ENCODE measurements at regions not wholly inside any gene's neighbourhood (a gene's known extent, or its start where the extent isn't known, plus 50 kb on each side); places are given as distances from the start of the nearest gene placed in this dataset.

- TF ChIP-seq, protein P1, sequence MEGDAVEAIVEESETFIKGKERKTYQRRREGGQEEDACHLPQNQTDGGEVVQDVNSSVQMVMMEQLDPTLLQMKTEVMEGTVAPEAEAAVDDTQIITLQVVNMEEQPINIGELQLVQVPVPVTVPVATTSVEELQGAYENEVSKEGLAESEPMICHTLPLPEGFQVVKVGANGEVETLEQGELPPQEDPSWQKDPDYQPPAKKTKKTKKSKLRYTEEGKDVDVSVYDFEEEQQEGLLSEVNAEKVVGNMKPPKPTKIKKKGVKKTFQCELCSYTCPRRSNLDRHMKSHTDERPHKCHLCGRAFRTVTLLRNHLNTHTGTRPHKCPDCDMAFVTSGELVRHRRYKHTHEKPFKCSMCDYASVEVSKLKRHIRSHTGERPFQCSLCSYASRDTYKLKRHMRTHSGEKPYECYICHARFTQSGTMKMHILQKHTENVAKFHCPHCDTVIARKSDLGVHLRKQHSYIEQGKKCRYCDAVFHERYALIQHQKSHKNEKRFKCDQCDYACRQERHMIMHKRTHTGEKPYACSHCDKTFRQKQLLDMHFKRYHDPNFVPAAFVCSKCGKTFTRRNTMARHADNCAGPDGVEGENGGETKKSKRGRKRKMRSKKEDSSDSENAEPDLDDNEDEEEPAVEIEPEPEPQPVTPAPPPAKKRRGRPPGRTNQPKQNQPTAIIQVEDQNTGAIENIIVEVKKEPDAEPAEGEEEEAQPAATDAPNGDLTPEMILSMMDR (IDR thresholded peaks at IDR 0.05), result no peak
- no peak for TF ChIP-seq POLR2A (IDR thresholded peaks at IDR 0.05)
Observed at GRCh38 chr14:49992448-49992847, 99.6 kb downstream of the ARF6 start.

Measured in lower leg skin (tissue), 3 donors.